ENCODE measurements at regions not wholly inside any gene's neighbourhood (a gene's known extent, or its start where the extent isn't known, plus 50 kb on each side); places are given as distances from the start of the nearest gene placed in this dataset.

DNA sequence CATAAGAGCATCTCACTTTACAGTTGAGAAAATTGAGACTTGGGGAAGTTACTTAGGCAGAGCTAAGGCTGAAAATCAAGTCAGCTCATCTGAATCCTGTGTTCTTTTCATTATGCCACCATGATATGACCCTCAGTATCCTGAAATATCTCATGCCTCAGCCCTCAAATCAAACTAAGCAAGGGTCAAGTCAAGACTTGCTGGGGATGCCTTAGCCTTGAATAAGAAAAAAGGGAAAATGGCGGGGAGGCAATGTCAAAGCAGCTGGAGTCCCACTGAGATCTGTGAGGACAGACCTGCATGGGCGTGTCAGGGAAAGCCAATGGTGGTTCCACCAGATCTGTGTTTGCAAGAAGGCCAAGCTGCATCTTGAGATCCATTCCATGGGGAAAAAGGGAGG lies 91.0 kb upstream of the CACUL1 start:
- Histone ChIP-seq H3K27me3 (ENCODE audit: control insufficient read depth in 3 of 3, insufficient read depth in 3 of 3, low read length in 2 of 3) (no peaks in the 10 kb centered on the region), H3K4me3 (no peak overlapping the region), H3K27ac (ENCODE audit: low read depth in 1 of 2, low read length in 1 of 2) (no peak overlapping the region), H3K4me1 (ENCODE audit: control insufficient read depth in 5 of 5, insufficient read depth in 5 of 5, low read length in 5 of 5) (peaks cover 0 to 3% (median 0%) of the 10 kb centered on the region in 5 donors), H3K9ac (ENCODE audit: insufficient read depth in 1 of 2, low read length in 2 of 2) (no peak overlapping the region), H3K36me3 (ENCODE audit: control insufficient read depth in 4 of 4, insufficient read depth in 4 of 4, low read length in 4 of 4) (no peaks in the 10 kb centered on the region), H3K9me3 (ENCODE audit: control insufficient read depth in 4 of 4, insufficient read depth in 3 of 4, low read length in 3 of 4) (no peaks in the 10 kb centered on the region)
- TF ChIP-seq, protein P1, sequence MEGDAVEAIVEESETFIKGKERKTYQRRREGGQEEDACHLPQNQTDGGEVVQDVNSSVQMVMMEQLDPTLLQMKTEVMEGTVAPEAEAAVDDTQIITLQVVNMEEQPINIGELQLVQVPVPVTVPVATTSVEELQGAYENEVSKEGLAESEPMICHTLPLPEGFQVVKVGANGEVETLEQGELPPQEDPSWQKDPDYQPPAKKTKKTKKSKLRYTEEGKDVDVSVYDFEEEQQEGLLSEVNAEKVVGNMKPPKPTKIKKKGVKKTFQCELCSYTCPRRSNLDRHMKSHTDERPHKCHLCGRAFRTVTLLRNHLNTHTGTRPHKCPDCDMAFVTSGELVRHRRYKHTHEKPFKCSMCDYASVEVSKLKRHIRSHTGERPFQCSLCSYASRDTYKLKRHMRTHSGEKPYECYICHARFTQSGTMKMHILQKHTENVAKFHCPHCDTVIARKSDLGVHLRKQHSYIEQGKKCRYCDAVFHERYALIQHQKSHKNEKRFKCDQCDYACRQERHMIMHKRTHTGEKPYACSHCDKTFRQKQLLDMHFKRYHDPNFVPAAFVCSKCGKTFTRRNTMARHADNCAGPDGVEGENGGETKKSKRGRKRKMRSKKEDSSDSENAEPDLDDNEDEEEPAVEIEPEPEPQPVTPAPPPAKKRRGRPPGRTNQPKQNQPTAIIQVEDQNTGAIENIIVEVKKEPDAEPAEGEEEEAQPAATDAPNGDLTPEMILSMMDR (IDR thresholded peaks at IDR 0.05; ENCODE audit: control extremely low read depth, extremely low read depth), result no peak
- DNase-seq, result no peak
- ATAC-seq (ENCODE audit: insufficient read depth, low FRiP score), result no peak
- WGBS, 2 donors, result 94 to 95% methylated on average over 2 of the region's 2 CpGs

DNA sequence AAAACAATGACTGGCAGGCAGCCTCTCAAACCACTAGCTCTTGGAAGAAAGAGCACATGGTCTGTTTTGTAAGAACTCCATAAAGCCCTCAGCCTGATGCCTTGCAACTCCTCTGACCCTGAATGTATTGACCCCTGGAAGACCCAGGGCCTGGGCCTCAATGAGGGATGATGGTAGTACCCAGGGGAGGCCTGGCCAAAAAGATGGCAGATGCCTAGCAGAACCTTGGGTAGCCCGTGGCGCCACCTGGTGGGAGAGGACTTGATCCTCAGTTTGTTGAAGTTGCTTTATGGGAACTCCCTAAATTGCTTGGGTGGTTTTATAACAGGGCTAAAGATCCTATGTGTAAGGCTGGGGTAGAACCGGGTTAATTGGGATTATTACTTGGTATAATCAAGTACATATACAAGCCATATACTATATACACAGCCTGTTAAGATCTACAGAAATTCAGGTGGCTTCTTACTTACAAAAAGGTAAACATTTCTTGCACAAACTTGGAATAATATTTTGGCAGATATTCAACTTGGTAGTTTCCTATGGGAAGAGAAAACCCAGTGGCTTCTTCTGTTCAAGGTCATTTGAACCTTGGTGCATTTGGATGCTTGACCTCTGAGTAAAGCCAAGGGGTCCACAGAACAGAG lies 95.8 kb upstream of the CACUL1 start:
- peak; percentile 53 for ATAC-seq (ENCODE audit: insufficient read depth, low FRiP score)
- Histone ChIP-seq H3K4me1 (ENCODE audit: control insufficient read depth in 5 of 5, insufficient read depth in 5 of 5, low read length in 5 of 5) (no peaks in the 10 kb centered on the region), H3K9me3 (ENCODE audit: control insufficient read depth in 4 of 4, insufficient read depth in 3 of 4, low read length in 3 of 4) (no peaks in the 10 kb centered on the region), H3K27me3 (ENCODE audit: control insufficient read depth in 3 of 3, insufficient read depth in 3 of 3, low read length in 2 of 3) (peaks cover 0 to 3% (median 0%) of the 10 kb centered on the region in 3 donors), H3K27ac (ENCODE audit: low read depth in 1 of 2, low read length in 1 of 2) (no peak overlapping the region), H3K36me3 (ENCODE audit: control insufficient read depth in 4 of 4, insufficient read depth in 4 of 4, low read length in 4 of 4) (no peaks in the 10 kb centered on the region), H3K9ac (ENCODE audit: insufficient read depth in 1 of 2, low read length in 2 of 2) (no peak overlapping the region), H3K4me3 (no peak overlapping the region)
- DNase-seq, result peak; percentile 26 to 35 (median 31)
- WGBS, 2 donors, result 38 to 50% methylated on average over 3 of the region's 3 CpGs
- TF ChIP-seq, protein P1 (IDR thresholded peaks at IDR 0.05; ENCODE audit: control extremely low read depth, extremely low read depth), result no peak

DNA sequence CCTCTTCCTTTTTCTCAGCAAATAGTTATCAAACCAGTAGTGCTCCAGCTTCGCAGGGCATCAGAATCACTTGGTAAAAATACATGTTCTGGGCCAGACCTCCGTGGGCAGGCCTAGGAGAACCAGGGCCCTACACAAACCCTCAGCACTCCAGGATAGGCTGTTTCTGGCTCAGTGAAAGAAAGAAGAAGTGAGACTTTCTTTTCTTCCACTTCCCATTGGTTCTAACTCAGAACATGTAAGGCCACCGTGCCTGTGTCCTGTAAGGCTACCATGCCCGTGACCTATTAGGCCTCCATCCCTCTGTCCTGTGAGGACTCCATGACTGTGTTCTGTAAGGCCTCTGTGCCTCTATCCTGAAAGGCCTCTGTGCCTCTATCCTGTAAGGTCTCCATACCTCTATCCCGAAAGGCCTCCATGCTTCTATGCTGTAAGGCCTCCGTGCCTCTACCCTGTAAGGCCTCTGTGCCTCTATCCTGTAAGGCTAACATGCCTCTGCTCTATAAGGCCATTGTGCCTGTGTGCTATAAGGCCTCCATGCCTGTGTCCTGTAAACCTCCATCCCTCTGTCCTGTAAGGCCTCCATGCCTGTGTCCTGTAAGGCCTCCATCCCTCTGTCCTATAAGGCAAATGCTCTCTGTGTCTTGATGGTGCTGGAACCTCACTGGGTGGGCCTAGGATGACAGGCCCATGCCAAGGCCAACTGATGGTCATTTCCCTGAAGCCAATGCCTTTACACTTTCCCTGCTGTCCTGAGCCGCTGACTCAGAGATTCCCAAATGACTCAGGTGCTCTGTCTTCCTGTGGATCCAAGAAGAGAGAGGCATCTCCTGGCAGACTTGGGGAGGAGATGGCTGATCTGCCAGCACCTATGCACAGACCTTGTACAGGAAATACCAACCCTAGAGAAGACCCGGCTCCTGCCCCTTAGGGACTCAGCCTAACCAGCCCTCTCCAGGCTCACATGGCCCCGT lies 96.6 kb upstream of the CACUL1 start:
- Histone ChIP-seq H3K4me1 (ENCODE audit: control insufficient read depth in 5 of 5, insufficient read depth in 5 of 5, low read length in 5 of 5) (no peaks in the 10 kb centered on the region), H3K36me3 (ENCODE audit: control insufficient read depth in 4 of 4, insufficient read depth in 4 of 4, low read length in 4 of 4) (no peaks in the 10 kb centered on the region), H3K9me3 (ENCODE audit: control insufficient read depth in 4 of 4, insufficient read depth in 3 of 4, low read length in 3 of 4) (peaks cover 0 to 2% (median 0%) of the 10 kb centered on the region in 4 donors), H3K4me3 (no peak overlapping the region), H3K9ac (ENCODE audit: insufficient read depth in 1 of 2, low read length in 2 of 2) (no peak overlapping the region), H3K27ac (ENCODE audit: low read depth in 1 of 2, low read length in 1 of 2) (no peak overlapping the region), H3K27me3 (ENCODE audit: control insufficient read depth in 3 of 3, insufficient read depth in 3 of 3, low read length in 2 of 3) (peaks cover 0 to 3% (median 0%) of the 10 kb centered on the region in 3 donors)
- TF ChIP-seq, protein P1 (IDR thresholded peaks at IDR 0.05; ENCODE audit: control extremely low read depth, extremely low read depth), result no peak
- ATAC-seq (ENCODE audit: insufficient read depth, low FRiP score) (no peak), DNase-seq (no peak)
- 85 to 87% methylated on average over 9 of the region's 9 CpGs for WGBS, 2 donors
